ENCODE measurements at regions not wholly inside any gene's neighbourhood (a gene's known extent, or its start where the extent isn't known, plus 50 kb on each side); places are given as distances from the start of the nearest gene placed in this dataset.

DNA sequence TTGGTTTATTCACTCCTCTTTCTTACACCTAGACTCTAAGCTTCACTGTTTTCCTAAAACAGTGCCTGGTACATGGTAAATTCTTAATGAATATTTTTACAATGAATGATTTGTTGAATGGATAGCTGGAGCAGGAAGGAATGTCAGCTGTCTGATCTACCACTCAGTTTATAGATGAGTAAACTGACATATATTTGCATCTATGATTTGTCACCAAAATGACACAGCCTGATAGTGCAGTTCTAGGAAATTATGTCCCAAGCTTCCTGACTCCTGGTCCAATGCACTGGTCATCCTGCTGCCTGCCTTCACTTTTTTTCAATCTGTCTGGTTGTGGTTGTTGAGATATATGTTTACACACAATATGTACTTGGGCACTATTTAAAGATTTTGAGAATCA lies 651.7 kb upstream of the WWC1 start:
- H4K20me1 ChIP-seq (ENCODE audit: insufficient read depth, low read length) = no peaks in the 10 kb centered on the region
- H3K36me3 ChIP-seq (ENCODE audit: insufficient read depth, low read length) = no peaks in the 10 kb centered on the region
- peak overlapping the region; percentile 17 for H2AFZ ChIP-seq (ENCODE audit: low read length)
- no peaks in the 10 kb centered on the region for H3K9me3 ChIP-seq (ENCODE audit: low read depth, low read length)
- H3K4me3 ChIP-seq (ENCODE audit: insufficient read depth, low read length) = no peak overlapping the region
- no peaks in the 10 kb centered on the region for H3K79me2 ChIP-seq (ENCODE audit: insufficient read depth, low read length)
- peak overlapping the region; percentile 86 for H3K27ac ChIP-seq (ENCODE audit: low read depth, low read length)
- H3K4me1 ChIP-seq (ENCODE audit: insufficient read depth, low read length) = peaks cover 54% of the 10 kb centered on the region
- no peaks in the 10 kb centered on the region for H3K27me3 ChIP-seq (ENCODE audit: insufficient read depth, low read length)
- TF ChIP-seq CTCF (IDR thresholded peaks at IDR 0.05; ENCODE audit: extremely low read depth, low read depth, low read length) = no peak
- peak overlapping the region; percentile 26 for H3K4me2 ChIP-seq (ENCODE audit: insufficient read depth, low read length)
- peak; percentile 43 for DNase-seq (ENCODE audit: insufficient read length, low spot score, missing footprints)

- no peak overlapping the region for H3K4me2 ChIP-seq (ENCODE audit: insufficient read depth, low read length)
- H3K9me3 ChIP-seq (ENCODE audit: low read depth, low read length) = no peaks in the 10 kb centered on the region
- peak overlapping the region; percentile 94 for H3K27ac ChIP-seq (ENCODE audit: low read depth, low read length)
- no peak overlapping the region for H3K4me3 ChIP-seq (ENCODE audit: insufficient read depth, low read length)
- no peaks in the 10 kb centered on the region for H3K27me3 ChIP-seq (ENCODE audit: insufficient read depth, low read length)
- no peaks in the 10 kb centered on the region for H4K20me1 ChIP-seq (ENCODE audit: insufficient read depth, low read length)
- no peak overlapping the region for H2AFZ ChIP-seq (ENCODE audit: low read length)
- TF ChIP-seq CTCF (IDR thresholded peaks at IDR 0.05; ENCODE audit: extremely low read depth, low read depth, low read length) = no peak
- H3K4me1 ChIP-seq (ENCODE audit: insufficient read depth, low read length) = peaks cover 48% of the 10 kb centered on the region
- DNase-seq (ENCODE audit: insufficient read length, low spot score, missing footprints) = no peak
- H3K36me3 ChIP-seq (ENCODE audit: insufficient read depth, low read length) = no peaks in the 10 kb centered on the region
- no peaks in the 10 kb centered on the region for H3K79me2 ChIP-seq (ENCODE audit: insufficient read depth, low read length)
Measured at GRCh38 chr5:167642181-167642580, 649.3 kb upstream of the WWC1 start.

DNA sequence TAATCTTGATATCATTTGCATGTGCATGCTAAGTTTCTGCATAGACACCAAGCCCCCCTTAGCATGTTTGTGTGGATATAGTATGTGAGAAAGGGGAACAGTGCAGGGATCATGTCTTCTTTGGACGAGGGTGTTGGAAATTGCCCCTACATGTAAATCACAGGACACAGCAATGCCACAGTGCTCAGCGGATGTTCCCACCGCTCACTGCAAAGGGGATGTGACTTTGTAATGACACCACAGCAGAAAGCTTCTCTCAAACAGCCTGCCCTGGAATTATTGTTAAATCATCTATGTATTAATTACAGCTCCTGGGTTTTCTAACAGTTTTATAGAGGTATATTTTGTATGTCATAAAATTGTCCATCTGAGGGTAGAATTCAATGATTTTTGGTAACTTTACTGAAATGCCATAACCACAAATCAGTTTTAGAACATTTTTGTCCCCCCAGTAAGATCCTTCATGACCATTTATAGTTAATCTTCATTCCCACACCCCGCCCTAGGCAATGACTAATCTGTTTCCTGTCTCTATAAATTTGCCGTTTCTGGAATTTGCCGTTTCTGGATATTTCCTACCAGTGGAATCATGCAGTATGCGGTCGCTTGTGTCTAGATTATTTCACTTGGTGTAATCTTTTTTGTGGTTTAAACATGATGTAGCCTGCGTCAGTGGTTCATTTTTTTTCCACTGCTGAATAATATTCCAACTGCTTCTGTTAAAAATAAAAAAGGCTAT lies 648.5 kb upstream of the WWC1 start:
- H2AFZ ChIP-seq (ENCODE audit: low read length) = no peak overlapping the region
- H4K20me1 ChIP-seq (ENCODE audit: insufficient read depth, low read length) = no peaks in the 10 kb centered on the region
- H3K27ac ChIP-seq (ENCODE audit: low read depth, low read length) = peak overlapping the region; percentile 94
- peaks cover 48% of the 10 kb centered on the region for H3K4me1 ChIP-seq (ENCODE audit: insufficient read depth, low read length)
- no peak for TF ChIP-seq CTCF (IDR thresholded peaks at IDR 0.05; ENCODE audit: extremely low read depth, low read depth, low read length)
- H3K36me3 ChIP-seq (ENCODE audit: insufficient read depth, low read length) = no peaks in the 10 kb centered on the region
- no peaks in the 10 kb centered on the region for H3K27me3 ChIP-seq (ENCODE audit: insufficient read depth, low read length)
- no peaks in the 10 kb centered on the region for H3K79me2 ChIP-seq (ENCODE audit: insufficient read depth, low read length)
- peak; percentile 26 for DNase-seq (ENCODE audit: insufficient read length, low spot score, missing footprints)
- H3K4me3 ChIP-seq (ENCODE audit: insufficient read depth, low read length) = no peak overlapping the region
- no peak overlapping the region for H3K4me2 ChIP-seq (ENCODE audit: insufficient read depth, low read length)
- H3K9me3 ChIP-seq (ENCODE audit: low read depth, low read length) = no peaks in the 10 kb centered on the region

DNA sequence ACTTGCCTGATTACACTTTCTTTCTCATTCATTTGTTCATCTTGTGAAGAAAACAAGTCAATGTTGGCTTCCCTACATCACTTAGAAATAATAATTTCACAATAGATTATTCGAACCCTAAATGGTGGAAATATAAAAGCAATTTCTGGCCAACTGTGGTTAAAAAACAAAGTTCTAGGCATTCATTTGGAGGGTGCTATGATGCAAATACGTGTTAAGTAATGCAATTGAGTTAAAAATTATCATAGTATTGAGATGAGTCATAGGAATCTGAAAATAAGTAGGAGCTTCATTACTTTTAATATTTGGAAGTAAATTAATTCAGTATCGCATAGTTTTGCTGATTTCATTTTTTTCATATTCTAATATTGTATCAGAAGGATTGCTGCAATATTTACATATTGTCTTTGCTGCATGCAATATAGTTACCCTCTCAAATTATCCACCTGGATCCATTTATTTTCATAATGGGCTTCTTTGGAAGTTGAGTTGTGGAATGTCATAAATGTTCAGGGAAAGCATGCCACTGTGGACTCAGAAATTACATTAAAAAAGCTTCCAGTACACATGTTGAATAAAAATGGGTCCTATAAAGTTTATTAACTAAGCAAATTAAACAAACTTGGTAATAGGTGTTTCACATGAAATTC lies 647.7 kb upstream of the WWC1 start:
- H3K4me1 ChIP-seq (ENCODE audit: insufficient read depth, low read length) = peaks cover 45% of the 10 kb centered on the region
- no peaks in the 10 kb centered on the region for H3K9me3 ChIP-seq (ENCODE audit: low read depth, low read length)
- peak overlapping the region; percentile 94 for H3K27ac ChIP-seq (ENCODE audit: low read depth, low read length)
- H4K20me1 ChIP-seq (ENCODE audit: insufficient read depth, low read length) = no peaks in the 10 kb centered on the region
- H3K36me3 ChIP-seq (ENCODE audit: insufficient read depth, low read length) = no peaks in the 10 kb centered on the region
- DNase-seq (ENCODE audit: insufficient read length, low spot score, missing footprints) = no peak
- no peak overlapping the region for H3K4me2 ChIP-seq (ENCODE audit: insufficient read depth, low read length)
- no peaks in the 10 kb centered on the region for H3K79me2 ChIP-seq (ENCODE audit: insufficient read depth, low read length)
- no peak overlapping the region for H2AFZ ChIP-seq (ENCODE audit: low read length)
- no peak for TF ChIP-seq CTCF (IDR thresholded peaks at IDR 0.05; ENCODE audit: extremely low read depth, low read depth, low read length)
- H3K4me3 ChIP-seq (ENCODE audit: insufficient read depth, low read length) = no peak overlapping the region
- H3K27me3 ChIP-seq (ENCODE audit: insufficient read depth, low read length) = no peaks in the 10 kb centered on the region
